Panc1 (cell line): ENCODE measurements at regions not wholly inside any gene's neighbourhood (a gene's known extent, or its start where the extent isn't known, plus 50 kb on each side); places are given as distances from the start of the nearest gene placed in this dataset.

ENCODE experiments used
- CTCF ChIP-seq: fragments of 450-650 bp; IDR thresholded peaks from 2 replicates; pipeline ENCODE4 v1.5.1; 2017; ENCODE audit warnings: mild to moderate bottlenecking
- SIN3A ChIP-seq: IDR thresholded peaks from 2 replicates; pipeline ENCODE4 v1.6.1; 2012; ENCODE audit warnings: low read depth, mild to moderate bottlenecking, low read length, moderate library complexity, borderline replicate concordance; ENCODE audit not compliant: insufficient read depth

DNA sequence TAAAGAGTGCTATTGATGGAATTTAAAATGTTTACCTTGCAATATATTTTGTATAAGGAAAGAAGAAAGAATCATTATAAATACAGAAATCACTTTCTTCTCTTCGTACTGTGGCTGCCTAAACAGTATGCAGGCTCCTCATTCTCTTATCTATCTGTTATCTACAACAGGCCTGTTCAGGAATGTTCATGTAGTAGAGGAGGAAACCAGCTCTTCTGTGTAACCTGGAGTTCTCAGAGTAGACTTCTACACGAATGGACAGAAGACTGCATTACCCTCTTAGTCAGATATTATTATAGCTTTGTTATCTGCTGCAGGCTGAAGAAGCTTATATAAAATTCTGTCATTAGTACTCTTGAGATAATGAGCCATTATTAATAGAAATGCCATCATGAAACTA, 1225.9 kb upstream of the CNTN5 start:
- no peak for TF ChIP-seq SIN3A
- TF ChIP-seq CTCF: no peak
